GM13977 (cell line): ENCODE measurements at regions not wholly inside any gene's neighbourhood (a gene's known extent, or its start where the extent isn't known, plus 50 kb on each side); places are given as distances from the start of the nearest gene placed in this dataset.

ENCODE experiments used
- DNase-seq: peaks from one replicate; pipeline ENCODE4 v3.0.0; 2012; ENCODE audit warnings: low spot score
- CTCF ChIP-seq: IDR thresholded peaks from 2 replicates; pipeline ENCODE4 v1.5.1; 2012; ENCODE audit warnings: mild to moderate bottlenecking, control low read depth; ENCODE audit not compliant: insufficient read depth; ENCODE audit errors: extremely low read depth, missing control alignments
- in situ Hi-C: fragments of 300-500 bp; cut with MboI; formaldehyde crosslinking; loops from one replicate; pipeline ENCODE4 v1.12.0; 2022; ENCODE audit warnings: low sequenced_read_pairs, low pct_unique_long_range_greater_than_20kb, mixed read lengths, inconsistent platforms; ENCODE audit not compliant: unreplicated experiment

GRCh38 chr20:6914986-6915385, 147.5 kb downstream of the BMP2 start:
- no peak for TF ChIP-seq CTCF
- in situ Hi-C loops = no loop called here
- no peak for DNase-seq

DNA sequence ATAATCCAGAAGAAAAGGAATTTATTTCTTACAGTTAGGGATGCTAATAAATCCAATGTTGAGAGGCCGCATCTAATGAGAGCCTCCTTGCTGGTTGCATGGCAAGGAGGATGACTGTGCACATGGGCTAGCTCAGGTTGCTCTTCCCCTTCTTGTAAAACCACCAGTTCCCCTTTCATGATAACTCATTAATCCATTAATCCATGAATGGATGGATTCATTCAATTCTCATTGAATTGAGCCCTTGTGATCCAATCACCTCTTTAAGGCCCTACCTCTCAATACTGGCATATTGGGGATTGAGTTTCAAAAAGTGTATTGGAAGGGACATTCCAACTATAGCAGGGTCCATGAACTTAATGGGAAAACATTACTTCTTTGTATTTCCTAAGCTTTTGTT, 149.5 kb downstream of the BMP2 start:
- in situ Hi-C loops = no loop called here
- TF ChIP-seq CTCF = no peak

GRCh38 chr20:6919792-6920468, 152.4 kb downstream of the BMP2 start:
- DNase-seq = no peak
- in situ Hi-C loops = no loop called here
- TF ChIP-seq CTCF = no peak

More for the DNA sequence above, 149.5 kb downstream of the BMP2 start:
- no peak for DNase-seq

- TF ChIP-seq CTCF = no peak
- in situ Hi-C loops = no loop called here
- DNase-seq = no peak
Measured at GRCh38 chr20:6920991-6921613, 153.6 kb downstream of the BMP2 start.

- in situ Hi-C loops = no loop called here
- no peak for TF ChIP-seq CTCF
- DNase-seq = no peak
Measured at GRCh38 chr20:6921717-6922386, 154.4 kb downstream of the BMP2 start.

DNA sequence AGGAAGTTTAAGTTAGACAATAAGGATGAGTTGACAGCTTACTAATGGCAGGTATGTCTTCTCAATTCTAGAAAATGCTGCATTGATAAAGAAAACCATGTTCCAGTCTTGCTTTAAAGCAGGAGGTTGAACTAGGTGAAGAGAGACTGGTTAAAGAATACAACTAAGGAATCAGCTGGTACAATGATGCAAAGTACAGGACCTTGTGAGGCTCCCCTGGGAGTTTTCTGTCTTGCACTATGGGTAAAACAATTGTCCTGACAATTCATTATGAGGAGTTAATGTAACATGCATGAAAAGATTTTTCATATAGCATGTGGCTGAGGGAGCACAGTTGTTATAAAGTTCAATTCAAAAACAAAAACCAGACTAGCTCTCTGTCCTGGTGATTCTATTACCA, 157.2 kb downstream of the BMP2 start:
- no peak for TF ChIP-seq CTCF
- DNase-seq = no peak
- in situ Hi-C loops = no loop called here
